Naive thymus-derived CD8-positive, alpha-beta T cell (primary cell): ENCODE measurements at regions not wholly inside any gene's neighbourhood (a gene's known extent, or its start where the extent isn't known, plus 50 kb on each side); places are given as distances from the start of the nearest gene placed in this dataset.
A peak's percentile ranks its signal among the peaks of the same experiment; 100 is the strongest.
"Not testable (repeated sequence)": the region's sequence is repeated elsewhere in the genome, so short reads cannot be mapped to it uniquely, and the experiment has no call there.

Experiments used
- ATAC-seq, 2 donors: fragments of 150-1000 bp; cut with Tn5 transposase in 1 of 2; sonication (Bioruptor Pico), chemical (Tn5 transposase) in 1 of 2; 1 replicate in 1 of 2; 2 replicates in 1 of 2; pipeline ENCODE4 v1.10.0; 2021; ENCODE audit warnings: mild to moderate bottlenecking in 2 of 2, moderate library complexity in 2 of 2
- POLR2A ChIA-PET: fragments of 350-600 bp; sonication (Branson Sonifier 250); formaldehyde crosslinking; loops from one replicate; lab custom pipeline; 2021; ENCODE audit warnings: antibody characterized with exemption; lab: Charles Lee
- DNase-seq, 10 donors: peaks; one replicate each; pipeline versions ENCODE4 v3.0.0 to v3.0.0-alpha.2; 2020 to 2022
- H3K27ac Mint-ChIP-seq, 10 donors: one replicate each; pipeline ENCODE4 v1.8.0; 2020 to 2022; ENCODE audit warnings: mild to moderate bottlenecking in 10 of 10, mixed read lengths in 10 of 10, moderate library complexity in 4 of 10, inconsistent platforms in 1 of 10
- H3K27me3 Mint-ChIP-seq, 5 donors: one replicate each; pipeline ENCODE4 v1.8.0; 2021 to 2022; ENCODE audit warnings: mixed read lengths in 5 of 5
- H3K36me3 Mint-ChIP-seq, 3 donors: one replicate each; pipeline ENCODE4 v1.8.0; 2020 to 2022; ENCODE audit warnings: mixed read lengths in 3 of 3, mild to moderate bottlenecking in 2 of 3, inconsistent platforms in 1 of 3
- H3K4me1 Mint-ChIP-seq, 4 donors: one replicate each; pipeline ENCODE4 v1.8.0; 2021 to 2022; ENCODE audit warnings: mixed read lengths in 4 of 4
- H3K4me3 Mint-ChIP-seq, 10 donors: one replicate each; pipeline ENCODE4 v1.8.0; 2020 to 2022; ENCODE audit warnings: mild to moderate bottlenecking in 10 of 10, mixed read lengths in 10 of 10, moderate library complexity in 6 of 10, inconsistent platforms in 1 of 10
- H3K9me3 Mint-ChIP-seq, 9 donors: one replicate each; pipeline ENCODE4 v1.8.0; 2020 to 2022; ENCODE audit warnings: mixed read lengths in 9 of 9, mild to moderate bottlenecking in 3 of 9, inconsistent platforms in 1 of 9, moderate library complexity in 1 of 9

- ATAC-seq: no peak
- Mint-ChIP-seq H3K27ac (no peak overlapping the region), H3K9me3 (peaks cover 0 to 23% (median 10%) of the 10 kb centered on the region in 9 donors), H3K27me3 (no peaks in the 10 kb centered on the region), H3K4me1 (peaks cover 0 to 2% (median 0%) of the 10 kb centered on the region in 4 donors), H3K4me3 (no peak overlapping the region), H3K36me3 (peaks cover under 1 to 25% (median 23%) of the 10 kb centered on the region in 3 donors)
- POLR2A ChIA-PET: interaction anchor here (0.6 kb wide), 1 partner anchor 48 kb away, joined by 3 read pairs; no protein-coding TSS in a partner anchor
- DNase-seq: no peak
These were observed 84.4 kb upstream of the DDHD1 start for GRCh38 chr14:53237488-53237887.

GRCh38 chr14:53236708-53237107 lies 83.6 kb upstream of the DDHD1 start:
- H3K27ac Mint-ChIP-seq: no peak overlapping the region
- POLR2A ChIA-PET: no interaction called here

GRCh38 chr14:53231171-53231570 lies 78.0 kb upstream of the DDHD1 start:
- peaks cover 0 to 13% (median 12%) of the 10 kb centered on the region in 3 donors for H3K36me3 Mint-ChIP-seq
- H3K4me3 Mint-ChIP-seq: no peak overlapping the region
- POLR2A ChIA-PET: no interaction called here
- H3K9me3 Mint-ChIP-seq: peaks cover 0 to 12% (median 4%) of the 10 kb centered on the region in 9 donors
- H3K4me1 Mint-ChIP-seq: peaks cover 0 to 3% (median 0%) of the 10 kb centered on the region in 4 donors
- no peak for DNase-seq
- H3K27ac Mint-ChIP-seq: no peak overlapping the region
- no peak for ATAC-seq
- H3K27me3 Mint-ChIP-seq: peaks cover 0 to 1% (median 0%) of the 10 kb centered on the region in 5 donors

More at GRCh38 chr14:53236708-53237107, 83.6 kb upstream of the DDHD1 start:
- DNase-seq: no peak
- peaks cover 0 to 15% (median 3%) of the 10 kb centered on the region in 9 donors for H3K9me3 Mint-ChIP-seq
- H3K36me3 Mint-ChIP-seq: peaks cover 0 to 18% (median 15%) of the 10 kb centered on the region in 3 donors
- ATAC-seq: no peak
- peaks cover 0 to 2% (median 0%) of the 10 kb centered on the region in 4 donors for H3K4me1 Mint-ChIP-seq
- no peak overlapping the region for H3K4me3 Mint-ChIP-seq
- no peaks in the 10 kb centered on the region for H3K27me3 Mint-ChIP-seq

- Mint-ChIP-seq H3K27ac (peak overlapping the region in 1 of 10 donors; percentile 64), H3K9me3 (peaks cover 0 to 34% (median 20%) of the 10 kb centered on the region in 9 donors), H3K4me1 (peaks cover 0 to 3% (median 0%) of the 10 kb centered on the region in 4 donors), H3K27me3 (peaks cover 0 to 1% (median 0%) of the 10 kb centered on the region in 5 donors), H3K36me3 (peaks cover 0 to 30% (median 27%) of the 10 kb centered on the region in 3 donors), H3K4me3 (no peak overlapping the region)
- no peak for ATAC-seq
- DNase-seq: no peak
- POLR2A ChIA-PET: no interaction called here
These were observed 75.8 kb upstream of the DDHD1 start for GRCh38 chr14:53228966-53229365.

- DNase-seq (no peak), ATAC-seq (no peak)
- POLR2A ChIA-PET: no interaction called here
- no peak overlapping the region for H3K27ac Mint-ChIP-seq
- H3K36me3 Mint-ChIP-seq: peaks cover 0 to 24% (median 22%) of the 10 kb centered on the region in 3 donors
- H3K9me3 Mint-ChIP-seq: peaks cover 0 to 27% (median 20%) of the 10 kb centered on the region in 9 donors
- no peak overlapping the region for H3K4me3 Mint-ChIP-seq
- H3K27me3 Mint-ChIP-seq: peaks cover 0 to 1% (median 0%) of the 10 kb centered on the region in 5 donors
- peaks cover 0 to 3% (median 0%) of the 10 kb centered on the region in 4 donors for H3K4me1 Mint-ChIP-seq
These were observed 74.1 kb upstream of the DDHD1 start for GRCh38 chr14:53227154-53227718.

GRCh38 chr14:53226553-53226952 lies 73.4 kb upstream of the DDHD1 start:
- H3K36me3 Mint-ChIP-seq: peaks cover 0 to 24% (median 22%) of the 10 kb centered on the region in 3 donors
- H3K27me3 Mint-ChIP-seq: peaks cover 0 to 1% (median 0%) of the 10 kb centered on the region in 5 donors
- no peak overlapping the region for H3K27ac Mint-ChIP-seq
- peaks cover 0 to 27% (median 20%) of the 10 kb centered on the region in 9 donors for H3K9me3 Mint-ChIP-seq
- no peak for DNase-seq
- no peak overlapping the region for H3K4me3 Mint-ChIP-seq
- H3K4me1 Mint-ChIP-seq: peaks cover 0 to 3% (median under 1%) of the 10 kb centered on the region in 4 donors
- POLR2A ChIA-PET: no interaction called here
- ATAC-seq: no peak

- Mint-ChIP-seq H3K4me3 (no peak overlapping the region), H3K27me3 (no peaks in the 10 kb centered on the region), H3K27ac (no peak overlapping the region), H3K4me1 (peaks cover 5 to 10% (median 7%) of the 10 kb centered on the region in 4 donors), H3K9me3 (peaks cover 0 to 20% (median 13%) of the 10 kb centered on the region in 9 donors), H3K36me3 (peaks cover 0 to 17% (median 16%) of the 10 kb centered on the region in 3 donors)
- POLR2A ChIA-PET: no interaction called here
- ATAC-seq: no peak
- no peak for DNase-seq
These were observed 67.8 kb upstream of the DDHD1 start for GRCh38 chr14:53220914-53221313.

- DNase-seq: no peak
These were observed 65.0 kb upstream of the DDHD1 start for GRCh38 chr14:53218161-53218560.

GRCh38 chr14:53217316-53217994 lies 64.3 kb upstream of the DDHD1 start:
- Mint-ChIP-seq H3K9me3 (no peaks in the 10 kb centered on the region), H3K36me3 (no peaks in the 10 kb centered on the region), H3K4me1 (peaks cover 5 to 10% (median 7%) of the 10 kb centered on the region in 4 donors), H3K4me3 (peak overlapping the region; percentile 83 to 95 (median 90)), H3K27ac (peak overlapping the region in 9 of 10 donors; percentile 29 to 89 (median 84)), H3K27me3 (no peaks in the 10 kb centered on the region)
- POLR2A ChIA-PET: interaction anchor here (1.2 to 2.1 kb wide), 2 partner anchors 65 to 108 kb away, joined by 4 to 21 read pairs; partner anchors contain the start of gene DDHD1
- DNase-seq: peak; percentile 55 to 79 (median 68)
- peak; percentile 94 to 96 for ATAC-seq

More at GRCh38 chr14:53218161-53218560, 65.0 kb upstream of the DDHD1 start:
- POLR2A ChIA-PET: interaction anchor here (1.2 to 2.1 kb wide), 2 partner anchors 65 to 109 kb away, joined by 4 to 21 read pairs; partner anchors contain the start of gene DDHD1
- no peaks in the 10 kb centered on the region for H3K36me3 Mint-ChIP-seq
- peaks cover 0 to 3% (median 0%) of the 10 kb centered on the region in 9 donors for H3K9me3 Mint-ChIP-seq
- H3K4me1 Mint-ChIP-seq: peaks cover 5 to 10% (median 7%) of the 10 kb centered on the region in 4 donors
- peak overlapping the region; percentile 83 to 92 (median 87) for H3K4me3 Mint-ChIP-seq
- no peak for ATAC-seq
- H3K27ac Mint-ChIP-seq: peak overlapping the region in 9 of 10 donors; percentile 17 to 87 (median 79)
- no peaks in the 10 kb centered on the region for H3K27me3 Mint-ChIP-seq

- H3K4me3 Mint-ChIP-seq: peak overlapping the region; percentile 83 to 95 (median 90)
- H3K36me3 Mint-ChIP-seq: not testable (repeated sequence)
These were observed 63.8 kb upstream of the DDHD1 start for GRCh38 chr14:53216955-53217315.

GRCh38 chr14:53216478-53216877 lies 63.4 kb upstream of the DDHD1 start:
- H3K27me3 Mint-ChIP-seq, H3K27ac Mint-ChIP-seq, DNase-seq, ATAC-seq, H3K36me3 Mint-ChIP-seq, H3K9me3 Mint-ChIP-seq, H3K4me1 Mint-ChIP-seq: not testable (repeated sequence)
- H3K4me3 Mint-ChIP-seq: peak overlapping the region in 7 of 10 donors; percentile 13 to 92 (median 87)
- POLR2A ChIA-PET: interaction anchor here (2.1 kb wide), 1 partner anchor 64 kb away, joined by 21 read pairs; the partner anchor contains the start of gene DDHD1

More at GRCh38 chr14:53216955-53217315, 63.8 kb upstream of the DDHD1 start:
- peak overlapping the region in 7 of 10 donors; percentile 63 to 89 (median 81) for H3K27ac Mint-ChIP-seq
- not testable (repeated sequence) for DNase-seq, H3K9me3 Mint-ChIP-seq, ATAC-seq, H3K27me3 Mint-ChIP-seq
- peaks cover 5 to 10% (median 7%) of the 10 kb centered on the region in 4 donors for H3K4me1 Mint-ChIP-seq
- POLR2A ChIA-PET: interaction anchor here (1.2 to 2.1 kb wide), 2 partner anchors 64 to 108 kb away, joined by 4 to 21 read pairs; partner anchors contain the start of gene DDHD1

- Mint-ChIP-seq H3K9me3 (no peaks in the 10 kb centered on the region), H3K27me3 (no peaks in the 10 kb centered on the region), H3K4me1 (peaks cover 5 to 9% (median 7%) of the 10 kb centered on the region in 4 donors), H3K27ac (peak overlapping the region in 3 of 10 donors; percentile 3 to 48 (median 20)), H3K36me3 (no peaks in the 10 kb centered on the region), H3K4me3 (no peak overlapping the region)
- ATAC-seq (no peak), DNase-seq (no peak)
- POLR2A ChIA-PET: no interaction called here
These were observed 62.0 kb upstream of the DDHD1 start for GRCh38 chr14:53215101-53215500.
